Breast epithelium (tissue), 3 donors: ENCODE measurements at regions not wholly inside any gene's neighbourhood (a gene's known extent, or its start where the extent isn't known, plus 50 kb on each side); places are given as distances from the start of the nearest gene placed in this dataset.

ENCODE experiments used
- POLR2AphosphoS5 ChIP-seq, 3 donors: sonication (generic); formaldehyde crosslinking; IDR thresholded peaks; one replicate each; pipeline ENCODE4 v1.6.1; 2017; ENCODE audit warnings: antibody characterized with exemption in 3 of 3
- TF ChIP-seq, protein P1 (sequence below), 3 donors: fragments of 450-650 bp; IDR thresholded peaks; one replicate each; pipeline ENCODE4 v1.5.1; 2016 to 2017; ENCODE audit warnings: antibody characterized with exemption in 3 of 3, mild to moderate bottlenecking in 3 of 3, moderate library complexity in 3 of 3

DNA sequence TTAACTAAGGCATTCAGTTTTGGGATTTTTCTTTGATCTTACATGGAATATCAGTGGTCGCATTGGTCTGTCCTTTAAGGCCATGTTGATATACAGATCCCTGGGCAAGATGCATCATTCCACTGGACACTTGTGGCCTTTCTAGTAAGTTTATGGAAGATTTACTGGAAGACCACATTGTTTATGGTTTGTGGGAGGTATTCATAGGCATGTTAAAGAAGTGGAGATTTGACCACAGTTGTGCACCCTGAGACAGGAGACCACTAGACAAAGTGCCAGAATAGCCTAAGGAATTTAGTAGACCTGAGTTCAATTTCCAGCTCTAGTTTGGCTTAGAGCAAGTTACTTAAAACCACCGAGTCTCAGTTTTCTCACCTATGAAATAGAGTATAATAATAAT, 383.1 kb upstream of the PAPPA start:
- TF ChIP-seq, protein P1, sequence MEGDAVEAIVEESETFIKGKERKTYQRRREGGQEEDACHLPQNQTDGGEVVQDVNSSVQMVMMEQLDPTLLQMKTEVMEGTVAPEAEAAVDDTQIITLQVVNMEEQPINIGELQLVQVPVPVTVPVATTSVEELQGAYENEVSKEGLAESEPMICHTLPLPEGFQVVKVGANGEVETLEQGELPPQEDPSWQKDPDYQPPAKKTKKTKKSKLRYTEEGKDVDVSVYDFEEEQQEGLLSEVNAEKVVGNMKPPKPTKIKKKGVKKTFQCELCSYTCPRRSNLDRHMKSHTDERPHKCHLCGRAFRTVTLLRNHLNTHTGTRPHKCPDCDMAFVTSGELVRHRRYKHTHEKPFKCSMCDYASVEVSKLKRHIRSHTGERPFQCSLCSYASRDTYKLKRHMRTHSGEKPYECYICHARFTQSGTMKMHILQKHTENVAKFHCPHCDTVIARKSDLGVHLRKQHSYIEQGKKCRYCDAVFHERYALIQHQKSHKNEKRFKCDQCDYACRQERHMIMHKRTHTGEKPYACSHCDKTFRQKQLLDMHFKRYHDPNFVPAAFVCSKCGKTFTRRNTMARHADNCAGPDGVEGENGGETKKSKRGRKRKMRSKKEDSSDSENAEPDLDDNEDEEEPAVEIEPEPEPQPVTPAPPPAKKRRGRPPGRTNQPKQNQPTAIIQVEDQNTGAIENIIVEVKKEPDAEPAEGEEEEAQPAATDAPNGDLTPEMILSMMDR (IDR thresholded peaks at IDR 0.05) = no peak
- TF ChIP-seq POLR2AphosphoS5 (IDR thresholded peaks at IDR 0.05) = no peak
